Gastroesophageal sphincter (tissue), 3 donors: ENCODE measurements at regions not wholly inside any gene's neighbourhood (a gene's known extent, or its start where the extent isn't known, plus 50 kb on each side); places are given as distances from the start of the nearest gene placed in this dataset.

ENCODE experiments used
- CTCF ChIP-seq, 4 experiments: fragments of 200-600 bp in 2 of 4; fragments of 450-650 bp in 2 of 4; sonication (generic) in 1 of 4; IDR thresholded peaks; one replicate each; pipeline ENCODE4 v1.5.1; 2017 to 2019; ENCODE audit warnings: antibody characterized with exemption in 4 of 4, mild to moderate bottlenecking in 2 of 4, moderate library complexity in 2 of 4
- EP300 ChIP-seq: sonication (generic); formaldehyde crosslinking; IDR thresholded peaks from one replicate; pipeline ENCODE4 v1.6.1; 2017; ENCODE audit warnings: antibody characterized with exemption, mild to moderate bottlenecking
- POLR2A ChIP-seq, 2 donors: fragments of 450-650 bp; IDR thresholded peaks; one replicate each; pipeline ENCODE4 v1.6.1; 2017; ENCODE audit warnings: antibody characterized with exemption in 2 of 2, mild to moderate bottlenecking in 2 of 2, moderate library complexity in 1 of 2
- POLR2AphosphoS5 ChIP-seq: sonication (generic); formaldehyde crosslinking; IDR thresholded peaks from one replicate; pipeline ENCODE4 v1.6.1; 2017; ENCODE audit warnings: antibody characterized with exemption

DNA sequence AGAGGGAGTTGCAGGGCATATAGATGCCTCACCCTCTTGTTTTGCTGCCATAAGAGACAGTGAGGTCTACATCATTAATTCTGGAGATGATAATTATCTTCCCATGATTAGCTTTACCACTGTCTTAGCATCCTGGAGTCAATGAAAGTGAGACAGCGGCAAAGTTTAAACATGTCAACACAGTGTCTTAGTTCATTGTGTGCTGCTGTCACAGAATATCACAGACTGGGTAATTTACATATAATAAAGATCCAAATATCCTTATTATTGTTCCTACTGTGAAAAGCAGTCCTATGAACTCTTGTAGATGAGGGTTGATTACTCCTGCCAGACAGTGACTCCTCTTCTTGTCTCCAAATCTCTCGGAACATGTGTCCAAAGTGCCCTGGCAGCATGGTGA lies 658.6 kb upstream of the ADGRB3 start:
- TF ChIP-seq CTCF (IDR thresholded peaks at IDR 0.05) (no peak), POLR2A (IDR thresholded peaks at IDR 0.05) (no peak), POLR2AphosphoS5 (no peak), EP300 (no peak)
